ENCODE measurements at regions not wholly inside any gene's neighbourhood (a gene's known extent, or its start where the extent isn't known, plus 50 kb on each side); places are given as distances from the start of the nearest gene placed in this dataset.

DNA sequence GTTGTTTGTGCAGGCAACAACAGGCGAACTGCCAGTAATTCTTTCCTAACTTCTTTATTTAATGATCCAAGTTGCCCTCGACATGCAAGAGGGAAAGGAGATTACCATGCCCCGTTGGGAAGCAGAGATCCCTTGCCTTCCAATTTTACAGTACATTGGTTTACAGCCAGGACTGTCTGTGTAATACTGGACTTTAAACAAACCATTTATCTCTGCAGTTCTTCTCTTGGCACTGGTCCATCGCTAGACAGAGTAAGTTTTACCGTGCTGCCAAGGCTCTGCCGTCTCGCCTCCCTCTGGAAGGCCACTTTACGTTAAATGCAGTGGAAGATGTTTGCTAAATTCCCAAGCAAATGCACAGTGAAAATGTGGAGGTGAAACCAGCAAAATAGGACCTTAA, 660.3 kb upstream of the PRKX start:
- TF ChIP-seq, protein P1, sequence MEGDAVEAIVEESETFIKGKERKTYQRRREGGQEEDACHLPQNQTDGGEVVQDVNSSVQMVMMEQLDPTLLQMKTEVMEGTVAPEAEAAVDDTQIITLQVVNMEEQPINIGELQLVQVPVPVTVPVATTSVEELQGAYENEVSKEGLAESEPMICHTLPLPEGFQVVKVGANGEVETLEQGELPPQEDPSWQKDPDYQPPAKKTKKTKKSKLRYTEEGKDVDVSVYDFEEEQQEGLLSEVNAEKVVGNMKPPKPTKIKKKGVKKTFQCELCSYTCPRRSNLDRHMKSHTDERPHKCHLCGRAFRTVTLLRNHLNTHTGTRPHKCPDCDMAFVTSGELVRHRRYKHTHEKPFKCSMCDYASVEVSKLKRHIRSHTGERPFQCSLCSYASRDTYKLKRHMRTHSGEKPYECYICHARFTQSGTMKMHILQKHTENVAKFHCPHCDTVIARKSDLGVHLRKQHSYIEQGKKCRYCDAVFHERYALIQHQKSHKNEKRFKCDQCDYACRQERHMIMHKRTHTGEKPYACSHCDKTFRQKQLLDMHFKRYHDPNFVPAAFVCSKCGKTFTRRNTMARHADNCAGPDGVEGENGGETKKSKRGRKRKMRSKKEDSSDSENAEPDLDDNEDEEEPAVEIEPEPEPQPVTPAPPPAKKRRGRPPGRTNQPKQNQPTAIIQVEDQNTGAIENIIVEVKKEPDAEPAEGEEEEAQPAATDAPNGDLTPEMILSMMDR (IDR thresholded peaks at IDR 0.05), result no peak
- TF ChIP-seq POLR2A (IDR thresholded peaks at IDR 0.05; ENCODE audit: low read depth), result no peak
